ENCODE measurements at regions not wholly inside any gene's neighbourhood (a gene's known extent, or its start where the extent isn't known, plus 50 kb on each side); places are given as distances from the start of the nearest gene placed in this dataset.

DNA sequence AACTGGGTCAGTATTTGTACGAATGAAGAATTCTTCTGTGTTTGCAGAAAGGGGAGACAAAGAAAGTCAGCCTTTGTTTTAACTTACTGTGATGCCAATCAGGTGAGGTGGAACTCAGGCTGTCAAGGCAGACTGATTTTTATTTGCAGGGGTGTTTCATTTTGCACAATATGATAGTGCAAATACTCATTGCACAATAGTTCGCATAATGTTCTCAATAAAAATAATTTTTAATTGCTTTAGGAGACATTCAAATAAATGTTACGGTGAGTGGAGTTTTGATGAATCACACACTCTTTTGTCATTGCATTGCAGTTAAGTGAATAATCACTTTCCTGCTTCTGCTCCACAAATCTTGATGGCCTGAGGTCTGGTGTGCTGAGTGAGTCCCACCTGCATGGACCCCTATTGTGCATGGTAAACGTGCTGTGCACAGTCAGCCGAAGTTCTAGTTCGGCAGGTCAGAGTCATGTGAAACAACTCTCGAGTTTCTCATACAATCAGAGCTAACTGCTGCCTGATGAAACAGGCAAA lies 141.3 kb upstream of the FZD8 start (continued):
- TF ChIP-seq CHD1 (IDR thresholded peaks at IDR 0.05; ENCODE audit: low read depth, low read length): no peak
